Effector memory CD8-positive, alpha-beta T cell (primary cell): ENCODE measurements at regions not wholly inside any gene's neighbourhood (a gene's known extent, or its start where the extent isn't known, plus 50 kb on each side); places are given as distances from the start of the nearest gene placed in this dataset.

Source experiments
- ATAC-seq: fragments of 150-1000 bp; cut with Tn5 transposase; replicated peaks from 2 replicates; pipeline ENCODE4 v1.10.0; 2021; ENCODE audit warnings: mild to moderate bottlenecking, moderate library complexity
- DNase-seq, 3 experiments: peaks; one replicate each; pipeline ENCODE4 v3.0.0; 2021
- H3K27ac Mint-ChIP-seq, 2 donors: one replicate each; pipeline ENCODE4 v1.8.0; 2022; ENCODE audit warnings: mild to moderate bottlenecking in 2 of 2, mixed read lengths in 2 of 2, moderate library complexity in 2 of 2
- H3K27me3 Mint-ChIP-seq, 2 donors: one replicate each; pipeline ENCODE4 v1.8.0; 2022; ENCODE audit warnings: mixed read lengths in 2 of 2
- H3K36me3 Mint-ChIP-seq: one replicate; pipeline ENCODE4 v1.8.0; 2022; ENCODE audit warnings: mild to moderate bottlenecking, moderate library complexity, mixed read lengths; ENCODE audit not compliant: insufficient read depth
- H3K4me1 Mint-ChIP-seq, 2 donors: one replicate each; pipeline ENCODE4 v1.8.0; 2022; ENCODE audit warnings: low read depth in 2 of 2, mixed read lengths in 2 of 2
- H3K4me3 Mint-ChIP-seq, 2 donors: one replicate each; pipeline ENCODE4 v1.8.0; 2022; ENCODE audit warnings: mild to moderate bottlenecking in 2 of 2, mixed read lengths in 2 of 2, moderate library complexity in 2 of 2
- H3K9me3 Mint-ChIP-seq, 2 donors: one replicate each; pipeline ENCODE4 v1.8.0; 2022; ENCODE audit warnings: mixed read lengths in 2 of 2

DNA sequence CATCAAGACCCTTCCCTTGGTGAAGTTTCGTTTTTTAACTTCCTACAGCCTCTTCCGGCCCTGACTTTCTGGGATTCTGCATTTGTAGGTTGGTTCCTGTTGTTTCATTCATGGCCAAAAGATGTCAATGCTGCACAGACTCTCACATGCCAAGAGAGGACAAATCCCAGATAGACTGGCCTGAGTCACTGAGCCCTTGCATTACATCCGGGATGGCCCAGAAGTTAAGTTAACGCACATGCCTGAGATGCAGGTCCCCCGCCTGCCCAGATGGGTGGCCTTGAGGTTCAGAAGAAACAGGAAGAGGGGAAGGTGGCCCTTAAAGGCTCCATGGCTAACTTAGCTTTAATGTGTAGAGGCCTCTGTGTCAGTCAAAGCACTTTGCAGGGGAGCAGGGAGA, 51.6 kb upstream of the SRGAP3 start:
- no peak for DNase-seq
- no peak for ATAC-seq
- H3K4me1 Mint-ChIP-seq = peaks cover 0 to 4% of the 10 kb centered on the region in 2 donors

DNA sequence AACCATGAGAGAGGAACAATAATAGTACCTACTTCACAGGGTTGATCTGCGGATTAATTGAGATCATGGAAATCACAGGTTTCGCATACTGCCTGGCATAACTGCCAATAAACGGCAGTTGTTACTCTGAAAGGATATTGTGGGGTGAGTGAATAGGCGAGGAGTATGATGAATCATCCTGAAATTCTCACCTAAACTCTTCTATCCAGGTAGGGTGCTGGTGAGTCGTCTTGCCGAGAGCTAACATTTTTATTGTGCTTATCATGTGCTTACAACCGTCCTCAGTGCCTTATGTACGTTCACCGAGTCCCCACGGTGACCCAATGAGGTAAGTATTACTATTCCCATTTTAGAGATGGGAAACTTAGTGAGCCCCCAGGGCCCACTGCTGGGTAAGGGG, 52.4 kb upstream of the SRGAP3 start:
- Mint-ChIP-seq H3K27ac (no peak overlapping the region), H3K9me3 (peaks cover 5 to 6% of the 10 kb centered on the region in 2 donors), H3K4me3 (peak overlapping the region in 1 of 2 donors; percentile 35), H3K36me3 (no peaks in the 10 kb centered on the region), H3K27me3 (peaks cover 10 to 19% of the 10 kb centered on the region in 2 donors), H3K4me1 (peaks cover 0 to 4% of the 10 kb centered on the region in 2 donors)
- no peak for ATAC-seq
- no peak for DNase-seq

More for the DNA sequence above, 51.6 kb upstream of the SRGAP3 start:
- Mint-ChIP-seq H3K36me3 (no peaks in the 10 kb centered on the region), H3K4me3 (no peak overlapping the region), H3K9me3 (peaks cover 5 to 6% of the 10 kb centered on the region in 2 donors), H3K27ac (no peak overlapping the region), H3K27me3 (peaks cover 9 to 19% of the 10 kb centered on the region in 2 donors)

DNA sequence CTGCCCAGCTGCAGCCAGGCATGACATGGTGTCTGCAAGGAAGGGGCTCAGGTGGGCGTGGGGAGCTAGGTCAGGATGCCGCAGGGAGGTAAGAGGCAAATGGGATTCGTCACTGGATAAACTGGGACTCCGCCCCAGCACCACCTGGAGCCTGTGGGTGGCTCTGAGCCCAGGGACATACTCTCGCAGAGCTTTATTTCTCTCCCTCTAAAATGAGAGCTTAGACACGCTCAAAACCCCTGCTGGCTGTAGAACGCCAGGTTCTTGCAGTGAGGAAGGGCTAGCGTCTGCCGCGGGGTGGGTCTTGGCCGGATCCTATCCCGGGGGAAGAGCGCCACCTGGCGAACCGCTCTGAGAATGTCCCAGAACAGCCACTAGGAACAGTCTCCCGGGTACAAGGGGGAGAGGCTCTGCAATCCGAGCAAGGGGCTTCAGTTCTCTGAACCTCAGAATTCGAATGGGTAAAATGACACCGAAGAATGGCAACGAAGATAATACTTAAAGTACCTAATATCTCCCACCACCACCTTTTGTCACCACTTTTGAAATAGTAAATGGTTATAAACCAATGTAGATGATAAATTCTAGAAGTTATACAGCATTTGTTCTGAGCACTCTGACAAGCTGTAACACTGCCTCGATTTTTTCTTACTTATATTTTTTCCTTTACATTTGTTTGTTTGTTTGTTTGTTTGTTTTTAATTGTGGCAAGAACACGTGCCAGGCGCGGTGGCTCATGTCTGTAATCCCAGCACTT, 53.2 kb upstream of the SRGAP3 start:
- Mint-ChIP-seq H3K9me3 (peaks cover 5 to 6% of the 10 kb centered on the region in 2 donors), H3K4me1 (peaks cover 0 to 4% of the 10 kb centered on the region in 2 donors), H3K27me3 (peaks cover 10 to 19% of the 10 kb centered on the region in 2 donors), H3K27ac (no peak overlapping the region), H3K4me3 (peak overlapping the region; percentile 9 to 35), H3K36me3 (no peaks in the 10 kb centered on the region)
- DNase-seq = peak; percentile 62 to 64 (median 63)
- peak; percentile 98 for ATAC-seq

GRCh38 chr3:9308298-9308990, 54.4 kb upstream of the THUMPD3 start:
- no peaks in the 10 kb centered on the region for H3K4me1 Mint-ChIP-seq
- no peak for DNase-seq
- ATAC-seq = no peak
- no peak overlapping the region for H3K4me3 Mint-ChIP-seq
- no peaks in the 10 kb centered on the region for H3K36me3 Mint-ChIP-seq
- H3K27me3 Mint-ChIP-seq = peaks cover 5 to 34% of the 10 kb centered on the region in 2 donors
- no peaks in the 10 kb centered on the region for H3K9me3 Mint-ChIP-seq
- H3K27ac Mint-ChIP-seq = no peak overlapping the region

GRCh38 chr3:9310043-9310442, 52.8 kb upstream of the THUMPD3 start:
- ATAC-seq (no peak), DNase-seq (no peak)
- H3K27me3 Mint-ChIP-seq = peaks cover 9 to 25% of the 10 kb centered on the region in 2 donors
- no peaks in the 10 kb centered on the region for H3K4me1 Mint-ChIP-seq
- H3K4me3 Mint-ChIP-seq = no peak overlapping the region
- H3K36me3 Mint-ChIP-seq = no peaks in the 10 kb centered on the region
- H3K27ac Mint-ChIP-seq = no peak overlapping the region
- no peaks in the 10 kb centered on the region for H3K9me3 Mint-ChIP-seq

DNA sequence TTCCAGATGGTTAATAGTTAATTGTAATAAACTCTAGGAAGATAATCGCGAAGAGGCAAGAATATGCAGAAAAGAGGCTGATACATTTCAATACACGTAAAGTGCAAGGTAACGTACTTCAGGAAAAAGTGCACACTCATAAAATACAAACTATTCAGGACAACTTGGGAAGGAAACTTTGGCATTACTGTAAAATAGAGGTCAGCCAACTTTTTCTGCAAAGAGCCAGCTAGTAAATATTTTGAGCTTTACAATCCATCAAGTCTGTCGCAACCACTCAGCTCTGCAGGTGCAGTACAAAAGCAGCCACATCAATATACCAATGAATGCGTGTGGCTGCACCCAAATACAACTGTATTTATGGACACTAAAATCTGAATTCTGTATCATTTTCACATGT, 51.6 kb upstream of the THUMPD3 start:
- no peaks in the 10 kb centered on the region for H3K36me3 Mint-ChIP-seq
- no peak overlapping the region for H3K27ac Mint-ChIP-seq
- ATAC-seq = no peak
- no peaks in the 10 kb centered on the region for H3K9me3 Mint-ChIP-seq
- H3K4me1 Mint-ChIP-seq = no peaks in the 10 kb centered on the region
- H3K4me3 Mint-ChIP-seq = no peak overlapping the region
- no peak for DNase-seq
- H3K27me3 Mint-ChIP-seq = peaks cover 4 to 21% of the 10 kb centered on the region in 2 donors
